H1 (cell line): ENCODE measurements at regions not wholly inside any gene's neighbourhood (a gene's known extent, or its start where the extent isn't known, plus 50 kb on each side); places are given as distances from the start of the nearest gene placed in this dataset.

ENCODE experiments used
- CTCF ChIA-PET: fragments of 300-600 bp; sonication (Branson Sonifier 250); formaldehyde crosslinking; loops from one replicate; lab custom pipeline; 2021; ENCODE audit not compliant: partially characterized antibody; lab: Charles Lee
- POLR2A ChIA-PET: fragments of 300-600 bp; sonication (Branson Sonifier 250); formaldehyde crosslinking; loops from one replicate; lab custom pipeline; 2021; ENCODE audit warnings: inconsistent platforms; ENCODE audit not compliant: partially characterized antibody; lab: Charles Lee
- DNase-seq, 2 experiments: peaks; one replicate each; pipeline versions ENCODE4 v3.0.0 to v3.0.0-alpha.2; 2010 to 2022; ENCODE audit warnings: low spot score in 2 of 2, low read depth in 1 of 2, mixed read lengths in 1 of 2
- FAIRE-seq: peaks from 2 replicates; lab custom pipeline; 2011; peaks lifted over from hg19 to GRCh38; lab: Jason Lieb, UNC
- H2AFZ ChIP-seq: 2 replicates; pipeline ENCODE4 v1.8.1; 2012; ENCODE audit warnings: low read length, inconsistent platforms
- H2AK5ac ChIP-seq: 2 replicates; pipeline ENCODE4 v1.6.1; 2013; ENCODE audit warnings: low read depth, low read length
- H2BK120ac ChIP-seq: replicated peaks from 2 replicates; pipeline ENCODE3; 2013; ENCODE audit warnings: low read depth, low read length, inconsistent platforms
- H2BK12ac ChIP-seq: 2 replicates; pipeline ENCODE4 v1.6.1; 2013; ENCODE audit warnings: low read depth, low read length
- H2BK15ac ChIP-seq: 2 replicates; pipeline ENCODE4 v1.6.1; 2013; ENCODE audit warnings: low read length
- H2BK20ac ChIP-seq: 2 replicates; pipeline ENCODE4 v1.6.1; 2013; ENCODE audit warnings: low read length
- H2BK5ac ChIP-seq: 2 replicates; pipeline ENCODE4 v1.6.1; 2013; ENCODE audit warnings: low read depth, low read length
- H3K14ac ChIP-seq: 2 replicates; pipeline ENCODE4 v1.6.1; 2013; ENCODE audit warnings: inconsistent platforms; ENCODE audit not compliant: insufficient read length
- H3K18ac ChIP-seq: 2 replicates; pipeline ENCODE4 v1.6.1; 2013; ENCODE audit warnings: low read length; ENCODE audit errors: extremely low read depth
- H3K23ac ChIP-seq: 2 replicates; pipeline ENCODE4 v1.6.1; 2013; ENCODE audit warnings: inconsistent platforms; ENCODE audit not compliant: insufficient read length
- H3K23me2 ChIP-seq: 2 replicates; pipeline ENCODE4 v1.6.1; 2013; ENCODE audit warnings: low read depth, low read length
- H3K27ac ChIP-seq: 2 replicates; pipeline ENCODE4 v1.6.1; 2011; ENCODE audit warnings: low read depth, low read length, inconsistent platforms
- H3K27me3 ChIP-seq, 4 experiments: replicated peaks in 1 of 4; 1 replicate in 1 of 4; 2 replicates in 3 of 4; pipeline versions ENCODE4 v1.6.1 to v1.8.1; 2011 to 2013; ENCODE audit warnings: low read length in 3 of 4, mild to moderate bottlenecking in 3 of 4, inconsistent platforms in 2 of 4, mixed read lengths in 2 of 4, moderate library complexity in 1 of 4; ENCODE audit not compliant: control insufficient read depth in 3 of 4, insufficient read depth in 3 of 4; ENCODE audit errors: extremely low read depth in 1 of 4
- H3K36me3 ChIP-seq, 4 experiments: 2 replicates each; pipeline versions ENCODE4 v1.6.1 to v1.8.1; 2011 to 2013; ENCODE audit warnings: mild to moderate bottlenecking in 4 of 4, low read length in 3 of 4, moderate library complexity in 2 of 4, control low read depth in 1 of 4, inconsistent platforms in 1 of 4; ENCODE audit not compliant: insufficient read depth in 4 of 4, control insufficient read depth in 2 of 4
- H3K4ac ChIP-seq: replicated peaks from 2 replicates; pipeline ENCODE3; 2013; ENCODE audit warnings: low read length, low read depth, mixed read lengths, inconsistent platforms; ENCODE audit not compliant: insufficient read length
- H3K4me1 ChIP-seq, 4 experiments: replicated peaks in 1 of 4; 1 replicate in 1 of 4; 2 replicates in 3 of 4; pipeline versions ENCODE4 v1.6.1 to v1.8.1; 2011 to 2013; ENCODE audit warnings: low read length in 3 of 4, inconsistent platforms in 2 of 4, mixed read lengths in 1 of 4; ENCODE audit not compliant: insufficient read depth in 4 of 4, control insufficient read depth in 3 of 4
- H3K4me2 ChIP-seq, 2 experiments: 2 replicates each; pipeline versions ENCODE4 v1.6.1 to v1.8.1; 2011 to 2013; ENCODE audit warnings: low read depth in 2 of 2, low read length in 2 of 2, control low read depth in 1 of 2, inconsistent platforms in 1 of 2, mild to moderate bottlenecking in 1 of 2; ENCODE audit not compliant: insufficient read depth in 1 of 2
- H3K4me3 ChIP-seq, 4 experiments: fragments of 200-600, 300-600 bp in 1 of 4; sonication (generic), shearing (Covaris generic), sonication (Bioruptor Twin) in 1 of 4; 2 replicates each; pipeline versions ENCODE4 v1.5.1 to v1.8.1; 2011 to 2016; ENCODE audit warnings: low read length in 4 of 4, low read depth in 3 of 4, control low read depth in 2 of 4, inconsistent platforms in 2 of 4, mild to moderate bottlenecking in 2 of 4, mixed read lengths in 1 of 4, moderate library complexity in 1 of 4; ENCODE audit not compliant: insufficient read depth in 2 of 4; ENCODE audit errors: extremely low read depth in 1 of 4
- H3K56ac ChIP-seq: replicated peaks from 2 replicates; pipeline ENCODE3; 2013; ENCODE audit warnings: low read depth, mild to moderate bottlenecking, mixed read lengths, low read length, inconsistent platforms; ENCODE audit not compliant: insufficient read length
- H3K79me1 ChIP-seq: 2 replicates; pipeline ENCODE4 v1.6.1; 2013; ENCODE audit warnings: low read depth, low read length, control low read depth
- H3K79me2 ChIP-seq, 2 experiments: 2 replicates each; pipeline versions ENCODE4 v1.6.1 to v1.8.1; 2012 to 2013; ENCODE audit warnings: low read length in 2 of 2, mild to moderate bottlenecking in 2 of 2, inconsistent platforms in 1 of 2; ENCODE audit not compliant: insufficient read depth in 2 of 2, control insufficient read depth in 1 of 2
- H3K9ac ChIP-seq, 4 experiments: replicated peaks in 1 of 4; 1 replicate in 1 of 4; 2 replicates in 3 of 4; pipeline versions ENCODE4 v1.6.1 to v1.8.1; 2011 to 2013; ENCODE audit warnings: low read depth in 3 of 4, low read length in 3 of 4, control low read depth in 2 of 4, mild to moderate bottlenecking in 2 of 4, moderate library complexity in 2 of 4, inconsistent platforms in 1 of 4; ENCODE audit errors: extremely low read depth in 1 of 4
- H3K9me3 ChIP-seq, 2 experiments: 2 replicates each; pipeline versions ENCODE4 v1.6.1 to v1.8.1; 2012 to 2013; ENCODE audit warnings: mild to moderate bottlenecking in 2 of 2, moderate library complexity in 2 of 2, control low read depth in 1 of 2, inconsistent platforms in 1 of 2, low read depth in 1 of 2, low read length in 1 of 2, mixed read lengths in 1 of 2; ENCODE audit not compliant: insufficient read depth in 2 of 2
- H4K20me1 ChIP-seq, 2 experiments: replicated peaks in 1 of 2; 2 replicates each; pipeline versions ENCODE3 to v1.8.1; 2011 to 2013; ENCODE audit warnings: inconsistent platforms in 2 of 2, low read length in 2 of 2, mild to moderate bottlenecking in 1 of 2; ENCODE audit not compliant: insufficient read depth in 2 of 2, control insufficient read depth in 1 of 2
- H4K5ac ChIP-seq: 2 replicates; pipeline ENCODE4 v1.6.1; 2013; ENCODE audit warnings: low read length, low read depth, mixed read lengths, inconsistent platforms; ENCODE audit not compliant: insufficient read length
- H4K8ac ChIP-seq: 2 replicates; pipeline ENCODE4 v1.8.0; 2013; ENCODE audit warnings: mild to moderate bottlenecking, moderate library complexity, low read length, inconsistent platforms; ENCODE audit not compliant: insufficient read depth; ENCODE audit errors: extremely low read depth
- H4K91ac ChIP-seq: replicated peaks from 2 replicates; pipeline ENCODE3; 2013; ENCODE audit warnings: low read length, mixed read lengths, inconsistent platforms; ENCODE audit not compliant: insufficient read length
- PHF8 ChIP-seq: fragments of 200-600 bp; sonication (generic); conservative IDR thresholded peaks from 2 replicates; pipeline ENCODE4 v1.7.1; 2012; ENCODE audit warnings: low read depth, mild to moderate bottlenecking, inconsistent platforms, low read length, moderate library complexity
- WGBS, 2 experiments: shearing (Covaris generic) in 1 of 2; methylation state at CpG; one replicate each; pipeline versions ENCODE4 v1.1.6 to v1.1.7; 2013 to 2015; ENCODE audit warnings: low lambda C conversion rate in 2 of 2, mixed read lengths in 2 of 2, inconsistent platforms in 1 of 2, low coverage in 1 of 2, missing lambda C conversion rate in 1 of 2; ENCODE audit not compliant: insufficient replicate concordance in 2 of 2, insufficient coverage in 1 of 2, insufficient read length in 1 of 2; ENCODE audit errors: extremely low coverage in 1 of 2, missing lambda C conversion rate in 1 of 2; 5-methylcytosine and 5-hydroxymethylcytosine counted together

DNA sequence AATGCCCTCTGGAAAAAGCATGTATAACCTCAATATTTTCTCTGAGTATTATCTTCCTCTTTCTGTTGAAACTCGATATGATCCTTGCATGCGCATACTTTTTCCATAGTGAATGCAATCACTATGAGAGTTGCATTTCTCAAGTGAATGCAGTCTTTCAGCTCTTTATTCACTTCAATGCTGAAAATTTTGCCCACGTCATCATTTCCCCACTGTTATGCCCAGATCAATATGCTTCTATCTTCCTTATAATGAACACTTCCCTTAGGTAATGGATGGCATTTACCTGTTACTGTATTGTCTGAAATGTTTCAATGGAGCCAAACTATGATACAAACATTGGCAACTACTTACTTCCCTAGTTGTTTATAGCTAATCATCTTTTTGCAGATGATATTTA lies 866.6 kb upstream of the SLITRK6 start:
- POLR2A ChIA-PET, result no interaction called here
- H3K79me2 ChIP-seq, result no peaks in the 10 kb centered on the region
- H3K27ac ChIP-seq, result no peak overlapping the region
- no peak overlapping the region for H3K14ac ChIP-seq
- H4K8ac ChIP-seq, result no peak overlapping the region
- no peak for DNase-seq
- no peaks in the 10 kb centered on the region for H3K9me3 ChIP-seq
- CTCF ChIA-PET, result no interaction called here
- no peak for FAIRE-seq
- TF ChIP-seq PHF8, result no peak
- TF ChIP-seq, all 59 proteins: peak for 0
- Histone ChIP-seq H3K4ac (no peak overlapping the region), H3K4me3 (no peak overlapping the region), H2AFZ (no peak overlapping the region), H3K4me2 (no peak overlapping the region), H2BK12ac (no peak overlapping the region), H4K91ac (no peak overlapping the region), H2BK15ac (no peak overlapping the region), H2BK20ac (no peak overlapping the region), H2AK5ac (no peak overlapping the region), H3K23ac (no peak overlapping the region), H3K79me1 (no peaks in the 10 kb centered on the region), H3K18ac (no peak overlapping the region), H3K56ac (no peak overlapping the region), H2BK5ac (no peak overlapping the region), H4K5ac (no peak overlapping the region), H3K36me3 (no peaks in the 10 kb centered on the region), H3K27me3 (no peaks in the 10 kb centered on the region), H2BK120ac (no peak overlapping the region), H3K9ac (no peak overlapping the region), H3K4me1 (no peaks in the 10 kb centered on the region), H4K20me1 (no peaks in the 10 kb centered on the region), H3K23me2 (0 out of 2 replicates have a peak, but pooled peaks cover 2% of the 10 kb centered on the region)
- 95% methylated on average over 3 of the region's 3 CpGs; no CpG with 5 or more reads in 1 of the 2 experiments for WGBS, 2 experiments
